ENCODE measurements at regions not wholly inside any gene's neighbourhood (a gene's known extent, or its start where the extent isn't known, plus 50 kb on each side); places are given as distances from the start of the nearest gene placed in this dataset.

DNA sequence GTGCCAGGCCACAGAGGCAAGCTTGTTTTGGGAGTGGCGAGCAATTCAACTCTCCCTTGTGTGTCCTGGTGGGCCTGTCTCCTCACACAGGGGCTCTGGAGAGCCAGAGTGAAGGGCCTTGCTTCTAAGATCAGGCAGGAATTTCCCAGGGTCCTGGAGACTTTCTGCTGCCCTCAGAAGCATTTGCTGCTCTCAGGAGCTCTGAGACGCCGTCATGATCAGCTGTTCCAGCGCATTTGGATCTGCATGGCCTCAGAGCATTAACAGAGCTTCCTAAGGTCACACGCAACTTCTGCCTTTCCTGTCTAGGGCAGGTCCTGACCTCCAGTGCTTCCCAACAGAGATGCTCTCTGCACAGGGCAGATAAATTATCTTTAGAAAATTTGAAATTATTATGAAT, 52.2 kb upstream of the C10orf90 start:
- Histone ChIP-seq H3K4me1 (ENCODE audit: control insufficient read depth in 2 of 2, insufficient read depth in 2 of 2, low read length in 2 of 2) (no peaks in the 10 kb centered on the region), H3K27me3 (ENCODE audit: control insufficient read depth in 2 of 2, insufficient read depth in 2 of 2, low read length in 2 of 2) (no peaks in the 10 kb centered on the region), H3K36me3 (ENCODE audit: control insufficient read depth in 2 of 3, insufficient read depth in 3 of 3, low read length in 3 of 3) (no peaks in the 10 kb centered on the region), H3K27ac (ENCODE audit: low read depth, low read length) (no peak overlapping the region), H3K4me3 (ENCODE audit: low read length) (no peak overlapping the region), H3K9me3 (ENCODE audit: control insufficient read depth in 2 of 3, low read length in 3 of 3) (no peaks in the 10 kb centered on the region)
- intact Hi-C loops (cut with micrococcal nuclease): no loop called here
- DNase-seq (no peak), ATAC-seq (no peak)
- ChIA-PET POLR2A (no interaction called here), CTCF (no interaction called here)
- Mint-ChIP-seq H3K36me3 (no peaks in the 10 kb centered on the region), H3K4me3 (no peak overlapping the region), H3K9me3 (peaks cover 0 to 12% (median 4%) of the 10 kb centered on the region in 11 donors), H3K4me1 (peaks cover 0 to 1% (median 0%) of the 10 kb centered on the region in 7 donors), H3K27me3 (peaks cover 0 to 5% (median 0%) of the 10 kb centered on the region in 5 donors), H3K27ac (no peak overlapping the region)

- intact Hi-C loops (cut with micrococcal nuclease): no loop called here
- Mint-ChIP-seq H3K4me1 (peaks cover 0 to 1% (median 0%) of the 10 kb centered on the region in 7 donors), H3K27ac (no peak overlapping the region), H3K9me3 (peaks cover 0 to 11% (median 4%) of the 10 kb centered on the region in 11 donors), H3K27me3 (peaks cover 0 to 5% (median 0%) of the 10 kb centered on the region in 5 donors), H3K4me3 (no peak overlapping the region), H3K36me3 (no peaks in the 10 kb centered on the region)
- Histone ChIP-seq H3K4me1 (ENCODE audit: control insufficient read depth in 2 of 2, insufficient read depth in 2 of 2, low read length in 2 of 2) (no peaks in the 10 kb centered on the region), H3K27ac (ENCODE audit: low read depth, low read length) (no peak overlapping the region), H3K4me3 (ENCODE audit: low read length) (no peak overlapping the region), H3K9me3 (ENCODE audit: control insufficient read depth in 2 of 3, low read length in 3 of 3) (no peaks in the 10 kb centered on the region), H3K36me3 (ENCODE audit: control insufficient read depth in 2 of 3, insufficient read depth in 3 of 3, low read length in 3 of 3) (no peaks in the 10 kb centered on the region), H3K27me3 (ENCODE audit: control insufficient read depth in 2 of 2, insufficient read depth in 2 of 2, low read length in 2 of 2) (no peaks in the 10 kb centered on the region)
- ChIA-PET CTCF (no interaction called here), POLR2A (no interaction called here)
- DNase-seq (no peak), ATAC-seq (no peak)
Observed at GRCh38 chr10:126723226-126723625, 52.7 kb upstream of the C10orf90 start.

DNA sequence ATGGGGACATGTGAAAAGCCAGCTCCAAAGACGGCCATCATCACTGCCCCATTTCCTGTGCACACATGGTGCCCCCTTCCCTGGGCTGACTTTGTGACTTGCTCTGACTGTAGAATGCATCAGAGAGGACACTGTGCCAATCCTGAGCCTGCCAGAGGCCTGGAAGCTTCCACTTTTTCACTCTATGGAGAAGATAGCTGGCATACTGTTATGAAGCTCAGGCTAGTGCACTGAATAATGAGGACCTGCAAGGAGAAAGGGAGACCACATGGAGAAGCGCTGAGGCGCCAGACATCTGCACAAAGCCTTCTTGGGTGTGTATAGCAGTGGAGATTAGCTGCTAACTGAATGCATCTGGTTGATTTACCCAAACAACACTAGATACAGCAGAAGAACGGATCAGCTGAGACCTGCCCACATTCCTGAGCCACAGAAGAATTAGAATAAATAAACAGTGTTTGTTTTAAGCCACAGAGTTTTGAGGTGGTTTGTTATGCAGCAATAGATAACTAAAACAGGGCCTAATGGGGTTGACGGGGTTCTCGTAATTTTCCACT, 58.9 kb upstream of the C10orf90 start:
- Mint-ChIP-seq H3K4me3 (no peak overlapping the region), H3K27ac (no peak overlapping the region), H3K9me3 (peaks cover 0 to 14% (median 3%) of the 10 kb centered on the region in 11 donors), H3K27me3 (peaks cover 0 to 4% (median 0%) of the 10 kb centered on the region in 5 donors), H3K36me3 (no peaks in the 10 kb centered on the region), H3K4me1 (peaks cover 0 to 1% (median 0%) of the 10 kb centered on the region in 7 donors)
- Histone ChIP-seq H3K27ac (ENCODE audit: low read depth, low read length) (no peak overlapping the region), H3K27me3 (ENCODE audit: control insufficient read depth in 2 of 2, insufficient read depth in 2 of 2, low read length in 2 of 2) (no peaks in the 10 kb centered on the region), H3K4me3 (ENCODE audit: low read length) (no peak overlapping the region), H3K36me3 (ENCODE audit: control insufficient read depth in 2 of 3, insufficient read depth in 3 of 3, low read length in 3 of 3) (no peaks in the 10 kb centered on the region), H3K4me1 (ENCODE audit: control insufficient read depth in 2 of 2, insufficient read depth in 2 of 2, low read length in 2 of 2) (no peaks in the 10 kb centered on the region), H3K9me3 (ENCODE audit: control insufficient read depth in 2 of 3, low read length in 3 of 3) (no peaks in the 10 kb centered on the region)
- DNase-seq (no peak), ATAC-seq (no peak)
- ChIA-PET POLR2A (no interaction called here), CTCF (no interaction called here)
- intact Hi-C loops (cut with micrococcal nuclease): no loop called here

DNA sequence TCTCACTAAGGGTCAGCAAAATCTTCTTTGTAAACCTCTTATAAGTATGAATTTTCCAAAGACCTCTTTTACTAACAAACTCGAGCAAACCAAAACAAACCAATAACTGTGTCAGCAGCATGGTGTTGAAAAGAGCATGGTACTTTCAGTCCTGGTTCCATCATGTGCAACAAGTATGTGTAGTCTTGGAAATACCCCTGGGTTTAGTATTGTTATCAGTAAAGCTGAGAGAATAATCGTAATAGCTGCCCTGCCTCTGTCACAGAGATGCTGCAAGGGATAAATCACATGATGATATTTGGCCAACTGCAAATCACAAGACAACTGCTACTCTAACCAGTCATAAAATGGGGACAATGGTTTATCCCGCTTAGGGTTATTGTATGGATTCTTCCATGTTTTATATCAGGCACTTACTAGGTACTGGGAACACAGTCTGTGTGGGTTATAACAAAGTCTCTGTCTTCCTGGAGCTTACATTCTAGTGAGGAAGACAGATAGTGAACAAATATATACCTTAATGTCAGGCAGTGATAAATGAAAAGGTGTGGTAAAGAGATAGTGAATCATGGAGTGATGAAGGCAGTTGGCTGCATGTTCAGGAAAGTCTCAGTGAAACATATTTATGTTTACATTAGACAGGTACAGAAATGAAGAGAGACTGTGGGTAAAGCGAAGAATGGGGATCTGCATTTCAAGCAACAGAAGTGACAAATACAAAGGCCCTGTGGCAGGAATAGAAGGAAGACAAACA, 60.5 kb upstream of the C10orf90 start:
- no peaks in the 10 kb centered on the region for H3K9me3 ChIP-seq (ENCODE audit: control insufficient read depth in 2 of 3, low read length in 3 of 3)
- H3K4me1 ChIP-seq (ENCODE audit: control insufficient read depth in 2 of 2, insufficient read depth in 2 of 2, low read length in 2 of 2): no peaks in the 10 kb centered on the region
- no peak overlapping the region for H3K27ac ChIP-seq (ENCODE audit: low read depth, low read length)
- no peaks in the 10 kb centered on the region for H3K27me3 ChIP-seq (ENCODE audit: control insufficient read depth in 2 of 2, insufficient read depth in 2 of 2, low read length in 2 of 2)
- Mint-ChIP-seq H3K36me3 (no peaks in the 10 kb centered on the region), H3K4me3 (no peak overlapping the region), H3K27me3 (peaks cover 0 to 4% (median 0%) of the 10 kb centered on the region in 5 donors), H3K4me1 (no peaks in the 10 kb centered on the region), H3K27ac (no peak overlapping the region), H3K9me3 (peaks cover 0 to 11% (median 3%) of the 10 kb centered on the region in 11 donors)
- DNase-seq (no peak), ATAC-seq (no peak)
- intact Hi-C loops (cut with micrococcal nuclease): no loop called here
- no peak overlapping the region for H3K4me3 ChIP-seq (ENCODE audit: low read length)
- ChIA-PET CTCF (no interaction called here), POLR2A (no interaction called here)
- H3K36me3 ChIP-seq (ENCODE audit: control insufficient read depth in 2 of 3, insufficient read depth in 3 of 3, low read length in 3 of 3): no peaks in the 10 kb centered on the region

DNA sequence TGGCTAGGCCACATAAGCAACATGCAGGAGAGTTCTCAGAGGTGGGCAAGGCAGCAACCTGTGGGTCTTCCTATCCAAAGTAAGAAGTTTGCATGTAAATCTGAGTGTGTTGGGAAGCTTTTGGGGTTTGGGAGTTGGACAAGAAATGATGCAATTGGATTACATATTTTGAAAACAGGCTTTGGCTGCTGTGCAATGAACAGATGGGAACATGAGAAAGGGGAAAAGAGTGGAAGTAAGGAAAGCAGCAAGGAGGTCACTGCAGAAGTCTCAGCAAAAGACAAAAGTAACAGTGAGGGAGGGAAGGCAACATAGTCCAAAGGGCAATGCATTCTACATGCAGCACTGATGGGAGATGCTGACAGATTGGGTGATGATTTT, 61.1 kb upstream of the C10orf90 start:
- DNase-seq (no peak), ATAC-seq (no peak)
- H3K27ac Mint-ChIP-seq: no peak overlapping the region
- H3K36me3 Mint-ChIP-seq: no peaks in the 10 kb centered on the region
- intact Hi-C loops (cut with micrococcal nuclease): no loop called here
- H3K4me3 Mint-ChIP-seq: no peak overlapping the region
- H3K4me1 Mint-ChIP-seq: no peaks in the 10 kb centered on the region
- Histone ChIP-seq H3K36me3 (ENCODE audit: control insufficient read depth in 2 of 3, insufficient read depth in 3 of 3, low read length in 3 of 3) (no peaks in the 10 kb centered on the region), H3K27me3 (ENCODE audit: control insufficient read depth in 2 of 2, insufficient read depth in 2 of 2, low read length in 2 of 2) (no peaks in the 10 kb centered on the region), H3K4me3 (ENCODE audit: low read length) (no peak overlapping the region), H3K4me1 (ENCODE audit: control insufficient read depth in 2 of 2, insufficient read depth in 2 of 2, low read length in 2 of 2) (no peaks in the 10 kb centered on the region), H3K27ac (ENCODE audit: low read depth, low read length) (no peak overlapping the region), H3K9me3 (ENCODE audit: control insufficient read depth in 2 of 3, low read length in 3 of 3) (no peaks in the 10 kb centered on the region)
- ChIA-PET CTCF (no interaction called here), POLR2A (no interaction called here)
- H3K9me3 Mint-ChIP-seq: peaks cover 0 to 11% (median 3%) of the 10 kb centered on the region in 11 donors
- H3K27me3 Mint-ChIP-seq: peaks cover 0 to 4% (median 0%) of the 10 kb centered on the region in 5 donors

- no peak overlapping the region for H3K4me3 Mint-ChIP-seq
- no peak for ATAC-seq
- no peak overlapping the region for H3K27ac ChIP-seq (ENCODE audit: low read depth, low read length)
- intact Hi-C loops (cut with micrococcal nuclease): no loop called here
- DNase-seq: no peak
- no peaks in the 10 kb centered on the region for H3K36me3 ChIP-seq (ENCODE audit: control insufficient read depth in 2 of 3, insufficient read depth in 3 of 3, low read length in 3 of 3)
- peaks cover 0 to 11% (median 3%) of the 10 kb centered on the region in 11 donors for H3K9me3 Mint-ChIP-seq
- no peaks in the 10 kb centered on the region for H3K27me3 ChIP-seq (ENCODE audit: control insufficient read depth in 2 of 2, insufficient read depth in 2 of 2, low read length in 2 of 2)
- ChIA-PET POLR2A (no interaction called here), CTCF (no interaction called here)
- no peaks in the 10 kb centered on the region for H3K36me3 Mint-ChIP-seq
- H3K27ac Mint-ChIP-seq: no peak overlapping the region
- H3K4me1 Mint-ChIP-seq: no peaks in the 10 kb centered on the region
- no peaks in the 10 kb centered on the region for H3K4me1 ChIP-seq (ENCODE audit: control insufficient read depth in 2 of 2, insufficient read depth in 2 of 2, low read length in 2 of 2)
- no peaks in the 10 kb centered on the region for H3K9me3 ChIP-seq (ENCODE audit: control insufficient read depth in 2 of 3, low read length in 3 of 3)
- H3K4me3 ChIP-seq (ENCODE audit: low read length): no peak overlapping the region
- H3K27me3 Mint-ChIP-seq: peaks cover 0 to 4% (median 0%) of the 10 kb centered on the region in 5 donors
Observed at GRCh38 chr10:126732308-126732707, 61.8 kb upstream of the C10orf90 start.

- Mint-ChIP-seq H3K27ac (no peak overlapping the region), H3K27me3 (peaks cover 0 to 4% (median 0%) of the 10 kb centered on the region in 5 donors), H3K4me1 (no peaks in the 10 kb centered on the region), H3K9me3 (peaks cover 0 to 11% (median 2%) of the 10 kb centered on the region in 11 donors), H3K36me3 (no peaks in the 10 kb centered on the region), H3K4me3 (no peak overlapping the region)
- H3K4me3 ChIP-seq (ENCODE audit: low read length): no peak overlapping the region
- H3K9me3 ChIP-seq (ENCODE audit: control insufficient read depth in 2 of 3, low read length in 3 of 3): no peaks in the 10 kb centered on the region
- ChIA-PET POLR2A (no interaction called here), CTCF (no interaction called here)
- H3K36me3 ChIP-seq (ENCODE audit: control insufficient read depth in 2 of 3, insufficient read depth in 3 of 3, low read length in 3 of 3): no peaks in the 10 kb centered on the region
- no peak for DNase-seq
- H3K27ac ChIP-seq (ENCODE audit: low read depth, low read length): no peak overlapping the region
- intact Hi-C loops (cut with micrococcal nuclease): no loop called here
- no peaks in the 10 kb centered on the region for H3K4me1 ChIP-seq (ENCODE audit: control insufficient read depth in 2 of 2, insufficient read depth in 2 of 2, low read length in 2 of 2)
- no peak for ATAC-seq
- H3K27me3 ChIP-seq (ENCODE audit: control insufficient read depth in 2 of 2, insufficient read depth in 2 of 2, low read length in 2 of 2): no peaks in the 10 kb centered on the region
Observed at GRCh38 chr10:126732868-126733267, 62.4 kb upstream of the C10orf90 start.

Measured in naive thymus-derived CD4-positive, alpha-beta T cell (primary cell).